SK-N-SH treated with all-trans-retinoic acid at 6 μM for 48 hours (cell line): ENCODE measurements at regions not wholly inside any gene's neighbourhood (a gene's known extent, or its start where the extent isn't known, plus 50 kb on each side); places are given as distances from the start of the nearest gene placed in this dataset.

ENCODE experiments used
- CREB5 ChIP-seq: fragments of 250-450 bp; sonication (Bioruptor Pico); IDR thresholded peaks from 2 replicates; pipeline ENCODE4 v1.5.1; 2020; ENCODE audit warnings: low read depth, mild to moderate bottlenecking, moderate library complexity
- PATZ1 ChIP-seq: fragments of 250-450 bp; sonication (Bioruptor Pico); IDR thresholded peaks from 2 replicates; pipeline ENCODE4 v1.8.0; 2020; ENCODE audit warnings: mild to moderate bottlenecking, moderate library complexity, borderline replicate concordance
- POU6F1 ChIP-seq: fragments of 250-450 bp; sonication (Bioruptor Pico); IDR thresholded peaks from 2 replicates; pipeline ENCODE4 v1.8.0; 2021; ENCODE audit warnings: low read depth, mild to moderate bottlenecking, moderate library complexity, borderline replicate concordance
- PPARA ChIP-seq: fragments of 250-450 bp; sonication (Bioruptor Pico); IDR thresholded peaks from 2 replicates; pipeline ENCODE4 v1.5.0; 2020; ENCODE audit warnings: mild to moderate bottlenecking, borderline replicate concordance
- TCF4 ChIP-seq: fragments of 250-450 bp; sonication (Bioruptor Pico); IDR thresholded peaks from 2 replicates; pipeline ENCODE4 v1.8.0; 2021; ENCODE audit warnings: mild to moderate bottlenecking, moderate library complexity, borderline replicate concordance
- TSHZ2 ChIP-seq: fragments of 250-450 bp; sonication (Bioruptor Pico); IDR thresholded peaks from 2 replicates; pipeline ENCODE4 v1.5.0; 2020; ENCODE audit warnings: mild to moderate bottlenecking, moderate library complexity
- ZC3H10 ChIP-seq: fragments of 250-450 bp; sonication (Bioruptor Pico); IDR thresholded peaks from 2 replicates; pipeline ENCODE4 v1.5.1; 2021; ENCODE audit warnings: mild to moderate bottlenecking, moderate library complexity
- ZFP30 ChIP-seq: fragments of 450-650 bp; formaldehyde crosslinking; IDR thresholded peaks from 2 replicates; pipeline ENCODE4 v1.5.0; 2022; ENCODE audit warnings: mild to moderate bottlenecking, moderate library complexity
- ZNF8 ChIP-seq: fragments of 450-650 bp; formaldehyde crosslinking; IDR thresholded peaks from 2 replicates; pipeline ENCODE4 v1.5.0; 2020; ENCODE audit warnings: mild to moderate bottlenecking, moderate library complexity

- TF ChIP-seq TSHZ2 (CRISPR knock-in tag) (no peak), PATZ1 (CRISPR knock-in tag) (no peak), POU6F1 (CRISPR knock-in tag) (no peak), PPARA (CRISPR knock-in tag) (no peak), TCF4 (CRISPR knock-in tag) (no peak), ZNF8 (CRISPR knock-in tag) (no peak), ZFP30 (CRISPR knock-in tag) (no peak), CREB5 (CRISPR knock-in tag) (no peak), ZC3H10 (CRISPR knock-in tag) (no peak)
Measured at GRCh38 chr7:128174386-128174785, 66.7 kb upstream of the LEP start.
